Spinal cord (tissue), 9 donors: ENCODE measurements at regions not wholly inside any gene's neighbourhood (a gene's known extent, or its start where the extent isn't known, plus 50 kb on each side); places are given as distances from the start of the nearest gene placed in this dataset.

Experiments
- DNase-seq, 6 donors: peaks; one replicate each; pipeline versions ENCODE4 v3.0.0 to v3.0.0-alpha.2; 2013 to 2015; ENCODE audit warnings: low spot score in 6 of 6, low read depth in 4 of 6
- H3K27ac ChIP-seq: one replicate; pipeline ENCODE4 v1.5.1; 2013; ENCODE audit warnings: low read depth, low read length, control low read depth
- H3K27me3 ChIP-seq: one replicate; pipeline ENCODE4 v1.6.1; 2013; ENCODE audit warnings: low read length; ENCODE audit not compliant: control insufficient read depth, insufficient read depth
- H3K36me3 ChIP-seq: one replicate; pipeline ENCODE4 v1.6.1; 2013; ENCODE audit warnings: low read length; ENCODE audit not compliant: control insufficient read depth, insufficient read depth
- H3K4me1 ChIP-seq: one replicate; pipeline ENCODE4 v1.6.1; 2013; ENCODE audit warnings: low read length; ENCODE audit not compliant: control insufficient read depth, insufficient read depth
- H3K4me3 ChIP-seq: one replicate; pipeline ENCODE4 v1.5.1; 2013; ENCODE audit warnings: low read depth, low read length, control low read depth
- H3K9me3 ChIP-seq: one replicate; pipeline ENCODE4 v1.6.1; 2013; ENCODE audit warnings: low read length; ENCODE audit not compliant: control insufficient read depth, insufficient read depth
- WGBS: methylation state at CpG from one replicate; pipeline ENCODE4 v1.1.5; 2013; ENCODE audit warnings: missing lambda C conversion rate; ENCODE audit not compliant: insufficient coverage; 5-methylcytosine and 5-hydroxymethylcytosine counted together
- donor health status: healthy.

GRCh38 chr3:117725314-117725713 is 1015.7 kb downstream of the TUSC7 start:
- H3K27ac ChIP-seq = no peak overlapping the region
- H3K4me3 ChIP-seq = no peak overlapping the region
- no peaks in the 10 kb centered on the region for H3K27me3 ChIP-seq
- H3K9me3 ChIP-seq = no peaks in the 10 kb centered on the region
- 90% methylated on average over 2 of the region's 4 CpGs for WGBS
- no peaks in the 10 kb centered on the region for H3K36me3 ChIP-seq
- DNase-seq = no peak
- no peaks in the 10 kb centered on the region for H3K4me1 ChIP-seq

- no peaks in the 10 kb centered on the region for H3K9me3 ChIP-seq
- no peak overlapping the region for H3K27ac ChIP-seq
- no peaks in the 10 kb centered on the region for H3K36me3 ChIP-seq
- H3K27me3 ChIP-seq = no peaks in the 10 kb centered on the region
- H3K4me1 ChIP-seq = no peaks in the 10 kb centered on the region
- DNase-seq = no peak
- H3K4me3 ChIP-seq = no peak overlapping the region
Observed at GRCh38 chr3:117726776-117727175, 1017.2 kb downstream of the TUSC7 start.

- Histone ChIP-seq H3K36me3 (no peaks in the 10 kb centered on the region), H3K27ac (no peak overlapping the region), H3K9me3 (no peaks in the 10 kb centered on the region), H3K4me1 (no peaks in the 10 kb centered on the region), H3K4me3 (no peak overlapping the region), H3K27me3 (no peaks in the 10 kb centered on the region)
- no CpG with 5 or more reads among the region's 1 CpG for WGBS
- no peak for DNase-seq
Observed at GRCh38 chr3:117728226-117728625, 1018.6 kb downstream of the TUSC7 start.

- Histone ChIP-seq H3K27me3 (no peaks in the 10 kb centered on the region), H3K4me3 (no peak overlapping the region), H3K27ac (no peak overlapping the region), H3K36me3 (no peaks in the 10 kb centered on the region), H3K9me3 (no peaks in the 10 kb centered on the region), H3K4me1 (no peaks in the 10 kb centered on the region)
- no CpG with 5 or more reads among the region's 3 CpGs for WGBS
- no peak for DNase-seq
Observed at GRCh38 chr3:117734496-117734895, 1024.9 kb downstream of the TUSC7 start.

GRCh38 chr3:117735481-117736101 is 1026.0 kb downstream of the TUSC7 start:
- 71% methylated on average over 1 of the region's 2 CpGs for WGBS
- peak in 1 of 6 donors; percentile 27 for DNase-seq
- Histone ChIP-seq H3K36me3 (no peaks in the 10 kb centered on the region), H3K4me3 (no peak overlapping the region), H3K4me1 (no peaks in the 10 kb centered on the region), H3K27ac (no peak overlapping the region), H3K27me3 (no peaks in the 10 kb centered on the region), H3K9me3 (no peaks in the 10 kb centered on the region)

- no peaks in the 10 kb centered on the region for H3K4me1 ChIP-seq
- no peaks in the 10 kb centered on the region for H3K36me3 ChIP-seq
- no CpG with 5 or more reads among the region's 3 CpGs for WGBS
- H3K27me3 ChIP-seq = no peaks in the 10 kb centered on the region
- no peaks in the 10 kb centered on the region for H3K9me3 ChIP-seq
- H3K4me3 ChIP-seq = no peak overlapping the region
- no peak for DNase-seq
- H3K27ac ChIP-seq = no peak overlapping the region
Observed at GRCh38 chr3:117736846-117737245, 1027.3 kb downstream of the TUSC7 start.

- peak in 1 of 6 donors; percentile 76 for DNase-seq
- Histone ChIP-seq H3K9me3 (no peaks in the 10 kb centered on the region), H3K27me3 (no peaks in the 10 kb centered on the region), H3K36me3 (no peaks in the 10 kb centered on the region), H3K4me1 (peaks cover 9% of the 10 kb centered on the region), H3K27ac (no peak overlapping the region), H3K4me3 (no peak overlapping the region)
- no CpG with 5 or more reads among the region's 1 CpG for WGBS
Observed at GRCh38 chr3:117743993-117744392, 1034.4 kb downstream of the TUSC7 start.

- Histone ChIP-seq H3K27me3 (no peaks in the 10 kb centered on the region), H3K9me3 (no peaks in the 10 kb centered on the region), H3K4me1 (peaks cover 9% of the 10 kb centered on the region), H3K27ac (no peak overlapping the region), H3K36me3 (no peaks in the 10 kb centered on the region), H3K4me3 (no peak overlapping the region)
- no peak for DNase-seq
- WGBS = no CpG with 5 or more reads among the region's 1 CpG
Observed at GRCh38 chr3:117744935-117745334, 1035.4 kb downstream of the TUSC7 start.

- no peak for DNase-seq
- no peak overlapping the region for H3K4me3 ChIP-seq
- 86% methylated on average over 5 of the region's 6 CpGs for WGBS
- no peaks in the 10 kb centered on the region for H3K27me3 ChIP-seq
- no peak overlapping the region for H3K27ac ChIP-seq
- H3K4me1 ChIP-seq = peaks cover 9% of the 10 kb centered on the region
- H3K9me3 ChIP-seq = no peaks in the 10 kb centered on the region
- no peaks in the 10 kb centered on the region for H3K36me3 ChIP-seq
Observed at GRCh38 chr3:117745516-117745915, 1035.9 kb downstream of the TUSC7 start.

GRCh38 chr3:117746066-117746465 is 1036.5 kb downstream of the TUSC7 start:
- no peaks in the 10 kb centered on the region for H3K36me3 ChIP-seq
- H3K9me3 ChIP-seq = no peaks in the 10 kb centered on the region
- H3K4me1 ChIP-seq = peaks cover 9% of the 10 kb centered on the region
- H3K4me3 ChIP-seq = no peak overlapping the region
- WGBS = 58% methylated on average over 3 of the region's 3 CpGs
- H3K27ac ChIP-seq = no peak overlapping the region
- peak in 2 of 6 donors; percentile 69 to 89 for DNase-seq
- no peaks in the 10 kb centered on the region for H3K27me3 ChIP-seq
